ENCODE measurements at regions not wholly inside any gene's neighbourhood (a gene's known extent, or its start where the extent isn't known, plus 50 kb on each side); places are given as distances from the start of the nearest gene placed in this dataset.

GRCh38 chr2:168363347-168364092 lies 92.6 kb upstream of the CERS6 start:
- 59 to 66% methylated on average over 4 of the region's 4 CpGs for WGBS, 2 experiments (ENCODE audit: low coverage in 1 of 2, low lambda C conversion rate in 2 of 2, missing lambda C conversion rate in 2 of 2)
- H3K9me2 ChIP-seq (ENCODE audit: insufficient read depth) = no peaks in the 10 kb centered on the region
- no peak overlapping the region for H3K27ac ChIP-seq
- no peak overlapping the region for H3K9ac ChIP-seq
- no peaks in the 10 kb centered on the region for H4K20me1 ChIP-seq (ENCODE audit: insufficient read depth)
- in situ Hi-C loops (cut with MboI) = no loop called here
- H3K4me3 ChIP-seq = no peak overlapping the region
- H3K4me1 ChIP-seq (ENCODE audit: insufficient read depth) = no peaks in the 10 kb centered on the region
- TF ChIP-seq EZH2phosphoT487 (IDR thresholded peaks at IDR 0.05; ENCODE audit: insufficient read depth, low read depth) = no peak
- TF ChIP-seq EZH2 (IDR thresholded peaks at IDR 0.05; ENCODE audit: insufficient read depth, poor library complexity, severe bottlenecking) = no peak
- H3K9me3 ChIP-seq (ENCODE audit: low read depth) = no peaks in the 10 kb centered on the region
- H2AFZ ChIP-seq = no peak overlapping the region
- H3K79me2 ChIP-seq (ENCODE audit: insufficient read depth) = no peaks in the 10 kb centered on the region
- no peaks in the 10 kb centered on the region for H3K36me3 ChIP-seq (ENCODE audit: low read depth)
- H3K27me3 ChIP-seq (replicated peaks; ENCODE audit: insufficient read depth) = no peaks in the 10 kb centered on the region
- no peak for DNase-seq
- no peaks in the 10 kb centered on the region for H3F3A ChIP-seq (ENCODE audit: insufficient read depth)
- H3K4me2 ChIP-seq (ENCODE audit: unreplicated experiment) = no peak overlapping the region

- Histone ChIP-seq H3K79me2 (ENCODE audit: insufficient read depth) (no peaks in the 10 kb centered on the region), H3K4me1 (ENCODE audit: insufficient read depth) (no peaks in the 10 kb centered on the region), H3K9ac (no peak overlapping the region), H3F3A (ENCODE audit: insufficient read depth) (no peaks in the 10 kb centered on the region), H3K9me3 (ENCODE audit: low read depth) (no peaks in the 10 kb centered on the region), H3K9me2 (ENCODE audit: insufficient read depth) (no peaks in the 10 kb centered on the region), H3K4me3 (no peak overlapping the region), H3K36me3 (ENCODE audit: low read depth) (no peaks in the 10 kb centered on the region), H3K4me2 (ENCODE audit: unreplicated experiment) (no peak overlapping the region), H4K20me1 (ENCODE audit: insufficient read depth) (no peaks in the 10 kb centered on the region), H2AFZ (no peak overlapping the region), H3K27ac (no peak overlapping the region), H3K27me3 (replicated peaks; ENCODE audit: insufficient read depth) (no peaks in the 10 kb centered on the region)
- in situ Hi-C loops (cut with MboI) = no loop called here
- 78 to 79% methylated on average over 6 of the region's 6 CpGs for WGBS, 2 experiments (ENCODE audit: low coverage in 1 of 2, low lambda C conversion rate in 2 of 2, missing lambda C conversion rate in 2 of 2)
- no peak for TF ChIP-seq EZH2phosphoT487 (IDR thresholded peaks at IDR 0.05; ENCODE audit: insufficient read depth, low read depth)
- TF ChIP-seq EZH2 (IDR thresholded peaks at IDR 0.05; ENCODE audit: insufficient read depth, poor library complexity, severe bottlenecking) = no peak
- no peak for DNase-seq
Observed at GRCh38 chr2:168365094-168365621, 90.9 kb upstream of the CERS6 start.

- no peak for DNase-seq
Observed at GRCh38 chr2:168369031-168369430, 87.0 kb upstream of the CERS6 start.

DNA sequence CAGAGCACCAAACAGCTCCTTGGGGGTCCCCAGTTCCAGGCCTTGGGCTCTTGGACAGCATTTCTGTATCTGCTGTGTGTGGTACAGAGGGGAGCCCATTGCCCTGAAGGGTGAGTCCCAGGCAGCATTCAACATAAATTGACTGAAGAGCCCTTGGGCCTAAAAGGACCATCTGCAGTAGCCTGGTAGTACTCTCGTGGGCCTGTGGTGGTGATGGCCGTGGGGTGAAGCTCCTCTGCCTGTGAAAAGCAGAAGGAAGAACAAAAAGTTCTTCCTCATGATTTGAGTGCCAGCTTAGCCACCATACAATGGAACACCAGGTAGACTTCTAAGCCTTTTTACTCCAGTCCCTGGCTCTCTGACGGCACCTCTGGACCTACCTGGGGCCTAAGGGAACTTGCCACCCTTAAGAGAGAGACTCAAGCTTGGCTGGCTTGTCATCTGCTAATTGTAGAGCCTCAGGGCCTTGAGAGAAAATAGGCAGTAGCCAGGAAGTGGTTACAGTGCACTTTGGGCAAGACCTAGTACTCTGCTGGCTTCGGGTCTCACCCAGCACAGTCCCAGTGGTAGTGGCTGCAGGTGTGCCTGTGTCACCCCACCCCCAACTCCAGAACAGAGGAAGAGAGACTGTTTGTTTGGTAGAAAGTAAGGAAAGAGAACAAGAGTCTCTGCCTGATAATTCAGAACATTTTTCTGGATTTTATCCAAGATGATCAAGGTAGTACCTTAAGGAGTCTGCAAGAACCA lies 84.6 kb upstream of the CERS6 start:
- Histone ChIP-seq H3K4me2 (ENCODE audit: unreplicated experiment) (no peak overlapping the region), H3K27me3 (replicated peaks; ENCODE audit: insufficient read depth) (no peaks in the 10 kb centered on the region), H3K4me3 (no peak overlapping the region), H3K9me2 (ENCODE audit: insufficient read depth) (no peaks in the 10 kb centered on the region), H2AFZ (no peak overlapping the region), H4K20me1 (ENCODE audit: insufficient read depth) (no peaks in the 10 kb centered on the region), H3K4me1 (ENCODE audit: insufficient read depth) (no peaks in the 10 kb centered on the region), H3K79me2 (ENCODE audit: insufficient read depth) (no peaks in the 10 kb centered on the region), H3K36me3 (ENCODE audit: low read depth) (no peaks in the 10 kb centered on the region), H3K9me3 (ENCODE audit: low read depth) (no peaks in the 10 kb centered on the region), H3K9ac (no peak overlapping the region), H3K27ac (no peak overlapping the region), H3F3A (ENCODE audit: insufficient read depth) (no peaks in the 10 kb centered on the region)
- in situ Hi-C loops (cut with MboI) = no loop called here
- TF ChIP-seq EZH2phosphoT487 (IDR thresholded peaks at IDR 0.05; ENCODE audit: insufficient read depth, low read depth) = no peak
- no peak for TF ChIP-seq EZH2 (IDR thresholded peaks at IDR 0.05; ENCODE audit: insufficient read depth, poor library complexity, severe bottlenecking)
- 42 to 45% methylated on average over 4 of the region's 4 CpGs for WGBS, 2 experiments (ENCODE audit: low coverage in 1 of 2, low lambda C conversion rate in 2 of 2, missing lambda C conversion rate in 2 of 2)
- no peak for DNase-seq

More at GRCh38 chr2:168369031-168369430, 87.0 kb upstream of the CERS6 start:
- in situ Hi-C loops (cut with MboI) = no loop called here
- H3K27ac ChIP-seq = no peak overlapping the region
- no peaks in the 10 kb centered on the region for H3K9me2 ChIP-seq (ENCODE audit: insufficient read depth)
- no peak overlapping the region for H2AFZ ChIP-seq
- H3F3A ChIP-seq (ENCODE audit: insufficient read depth) = no peaks in the 10 kb centered on the region
- H3K4me1 ChIP-seq (ENCODE audit: insufficient read depth) = no peaks in the 10 kb centered on the region
- 78 to 88% methylated on average over 2 of the region's 2 CpGs for WGBS, 2 experiments (ENCODE audit: low coverage in 1 of 2, low lambda C conversion rate in 2 of 2, missing lambda C conversion rate in 2 of 2)
- no peaks in the 10 kb centered on the region for H4K20me1 ChIP-seq (ENCODE audit: insufficient read depth)
- H3K27me3 ChIP-seq (replicated peaks; ENCODE audit: insufficient read depth) = no peaks in the 10 kb centered on the region
- H3K9ac ChIP-seq = no peak overlapping the region
- H3K9me3 ChIP-seq (ENCODE audit: low read depth) = no peaks in the 10 kb centered on the region
- no peak overlapping the region for H3K4me2 ChIP-seq (ENCODE audit: unreplicated experiment)
- H3K79me2 ChIP-seq (ENCODE audit: insufficient read depth) = no peaks in the 10 kb centered on the region
- no peak overlapping the region for H3K4me3 ChIP-seq
- TF ChIP-seq EZH2phosphoT487 (IDR thresholded peaks at IDR 0.05; ENCODE audit: insufficient read depth, low read depth) (no peak), EZH2 (IDR thresholded peaks at IDR 0.05; ENCODE audit: insufficient read depth, poor library complexity, severe bottlenecking) (no peak)
- no peaks in the 10 kb centered on the region for H3K36me3 ChIP-seq (ENCODE audit: low read depth)
